WERI-Rb-1 (cell line): ENCODE measurements at regions not wholly inside any gene's neighbourhood (a gene's known extent, or its start where the extent isn't known, plus 50 kb on each side); places are given as distances from the start of the nearest gene placed in this dataset.

Source experiments
- DNase-seq: peaks from one replicate; pipeline ENCODE4 v3.0.0-alpha.2; 2020
- H3K27ac ChIP-seq: fragments of 250-450 bp; sonication (Bioruptor Pico); 2 replicates; pipeline ENCODE4 v1.5.1; 2020; ENCODE audit warnings: mild to moderate bottlenecking, moderate library complexity
- H3K27me3 ChIP-seq: fragments of 250-450 bp; sonication (Bioruptor Pico); 2 replicates; pipeline ENCODE4 v1.5.1; 2021; ENCODE audit warnings: mild to moderate bottlenecking, low read depth, moderate library complexity; ENCODE audit not compliant: insufficient read depth, severe bottlenecking
- H3K36me3 ChIP-seq: fragments of 250-450 bp; sonication (Bioruptor Pico); 2 replicates; pipeline ENCODE4 v1.5.1; 2020; ENCODE audit warnings: mild to moderate bottlenecking, moderate library complexity
- H3K4me3 ChIP-seq: 2 replicates; pipeline ENCODE4 v1.5.1; 2011; ENCODE audit warnings: low read depth, mild to moderate bottlenecking, control low read depth, low read length
- H3K9me3 ChIP-seq: fragments of 250-450 bp; sonication (Bioruptor Pico); 2 replicates; pipeline ENCODE4 v1.5.1; 2021; ENCODE audit warnings: mild to moderate bottlenecking, moderate library complexity; ENCODE audit not compliant: severe bottlenecking
- CTCF ChIP-seq: IDR thresholded peaks from 2 replicates; pipeline ENCODE4 v1.5.1; 2011; ENCODE audit warnings: low read depth, mild to moderate bottlenecking, control low read depth, inconsistent platforms, low read length

- Histone ChIP-seq H3K36me3 (no peaks in the 10 kb centered on the region), H3K4me3 (no peak overlapping the region), H3K27me3 (no peaks in the 10 kb centered on the region), H3K9me3 (no peaks in the 10 kb centered on the region), H3K27ac (no peak overlapping the region)
- no peak for TF ChIP-seq CTCF
- DNase-seq = no peak
Measured at GRCh38 chr13:86760620-86761019, 910.6 kb upstream of the SLITRK5 start.

GRCh38 chr13:86765462-86765861 lies 905.7 kb upstream of the SLITRK5 start:
- Histone ChIP-seq H3K27ac (no peak overlapping the region), H3K4me3 (no peak overlapping the region), H3K9me3 (no peaks in the 10 kb centered on the region), H3K36me3 (no peaks in the 10 kb centered on the region), H3K27me3 (no peaks in the 10 kb centered on the region)
- no peak for DNase-seq
- no peak for TF ChIP-seq CTCF

- peaks cover 4% of the 10 kb centered on the region for H3K9me3 ChIP-seq
- no peak overlapping the region for H3K4me3 ChIP-seq
- no peaks in the 10 kb centered on the region for H3K27me3 ChIP-seq
- no peak overlapping the region for H3K27ac ChIP-seq
- DNase-seq = no peak
- no peaks in the 10 kb centered on the region for H3K36me3 ChIP-seq
- TF ChIP-seq CTCF = no peak
Measured at GRCh38 chr13:86788616-86789015, 882.6 kb upstream of the SLITRK5 start.

- Histone ChIP-seq H3K27ac (no peak overlapping the region), H3K36me3 (no peaks in the 10 kb centered on the region), H3K27me3 (no peaks in the 10 kb centered on the region), H3K9me3 (peaks cover 4% of the 10 kb centered on the region), H3K4me3 (no peak overlapping the region)
- TF ChIP-seq CTCF = no peak
- DNase-seq = no peak
Measured at GRCh38 chr13:86792153-86792651, 879.0 kb upstream of the SLITRK5 start.

- no peaks in the 10 kb centered on the region for H3K36me3 ChIP-seq
- H3K4me3 ChIP-seq = no peak overlapping the region
- H3K27ac ChIP-seq = no peak overlapping the region
- H3K27me3 ChIP-seq = no peaks in the 10 kb centered on the region
- peaks cover 4% of the 10 kb centered on the region for H3K9me3 ChIP-seq
- no peak for DNase-seq
- no peak for TF ChIP-seq CTCF
Measured at GRCh38 chr13:86795858-86796257, 875.3 kb upstream of the SLITRK5 start.

GRCh38 chr13:86810361-86810760 lies 860.8 kb upstream of the SLITRK5 start:
- TF ChIP-seq CTCF = no peak
- no peaks in the 10 kb centered on the region for H3K9me3 ChIP-seq
- H3K36me3 ChIP-seq = no peaks in the 10 kb centered on the region
- DNase-seq = no peak
- no peaks in the 10 kb centered on the region for H3K27me3 ChIP-seq
- no peak overlapping the region for H3K4me3 ChIP-seq
- H3K27ac ChIP-seq = no peak overlapping the region
